Testis (tissue), 2 donors: ENCODE measurements at regions not wholly inside any gene's neighbourhood (a gene's known extent, or its start where the extent isn't known, plus 50 kb on each side); places are given as distances from the start of the nearest gene placed in this dataset.

Experiments
- POLR2A ChIP-seq: fragments of 450-650 bp; IDR thresholded peaks from one replicate; pipeline ENCODE4 v1.6.1; 2017; ENCODE audit warnings: antibody characterized with exemption, mild to moderate bottlenecking, moderate library complexity
- TF ChIP-seq, protein P1 (sequence below), 3 experiments: fragments of 450-650 bp in 2 of 3; fragments of 200-600 bp in 1 of 3; sonication (generic) in 1 of 3; IDR thresholded peaks; one replicate each; pipeline ENCODE4 v1.5.1; 2016 to 2019; ENCODE audit warnings: antibody characterized with exemption in 3 of 3, mild to moderate bottlenecking in 2 of 3, moderate library complexity in 1 of 3

DNA sequence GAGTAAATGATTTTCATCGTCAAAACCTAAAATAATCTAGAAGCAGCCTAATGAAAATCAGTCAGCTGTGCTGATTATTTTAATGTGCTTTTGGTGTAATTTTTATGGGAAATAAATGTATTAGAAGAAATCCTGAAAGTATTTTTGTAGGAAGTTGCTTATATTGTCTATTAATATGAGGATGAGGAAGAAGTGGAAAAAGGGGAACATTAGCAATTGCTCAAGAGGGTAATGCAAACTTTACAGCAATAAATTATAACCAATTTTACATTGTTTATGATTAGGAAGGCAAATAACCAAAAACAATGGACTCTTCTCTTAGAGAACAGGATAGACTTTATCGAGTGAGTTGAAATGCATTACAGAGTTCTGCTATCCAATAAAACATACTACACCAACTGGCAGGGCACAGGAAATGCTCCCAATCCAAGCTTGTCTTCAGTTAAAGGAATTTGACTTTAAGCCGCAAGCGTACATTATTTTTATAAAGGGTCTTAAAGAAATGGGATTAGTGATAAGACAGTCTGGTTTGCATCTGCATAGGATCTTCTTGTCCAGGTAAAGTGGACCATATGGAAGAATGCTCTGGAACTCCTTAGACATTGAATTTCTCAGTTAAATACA lies 374.8 kb downstream of the PDGFC start:
- TF ChIP-seq, protein P1, sequence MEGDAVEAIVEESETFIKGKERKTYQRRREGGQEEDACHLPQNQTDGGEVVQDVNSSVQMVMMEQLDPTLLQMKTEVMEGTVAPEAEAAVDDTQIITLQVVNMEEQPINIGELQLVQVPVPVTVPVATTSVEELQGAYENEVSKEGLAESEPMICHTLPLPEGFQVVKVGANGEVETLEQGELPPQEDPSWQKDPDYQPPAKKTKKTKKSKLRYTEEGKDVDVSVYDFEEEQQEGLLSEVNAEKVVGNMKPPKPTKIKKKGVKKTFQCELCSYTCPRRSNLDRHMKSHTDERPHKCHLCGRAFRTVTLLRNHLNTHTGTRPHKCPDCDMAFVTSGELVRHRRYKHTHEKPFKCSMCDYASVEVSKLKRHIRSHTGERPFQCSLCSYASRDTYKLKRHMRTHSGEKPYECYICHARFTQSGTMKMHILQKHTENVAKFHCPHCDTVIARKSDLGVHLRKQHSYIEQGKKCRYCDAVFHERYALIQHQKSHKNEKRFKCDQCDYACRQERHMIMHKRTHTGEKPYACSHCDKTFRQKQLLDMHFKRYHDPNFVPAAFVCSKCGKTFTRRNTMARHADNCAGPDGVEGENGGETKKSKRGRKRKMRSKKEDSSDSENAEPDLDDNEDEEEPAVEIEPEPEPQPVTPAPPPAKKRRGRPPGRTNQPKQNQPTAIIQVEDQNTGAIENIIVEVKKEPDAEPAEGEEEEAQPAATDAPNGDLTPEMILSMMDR (IDR thresholded peaks at IDR 0.05): no peak
- no peak for TF ChIP-seq POLR2A
